Karpas-422 (cell line): ENCODE measurements at regions not wholly inside any gene's neighbourhood (a gene's known extent, or its start where the extent isn't known, plus 50 kb on each side); places are given as distances from the start of the nearest gene placed in this dataset.

Source experiments
- DNase-seq: peaks from one replicate; pipeline ENCODE4 v3.0.0-alpha.2; 2015
- H2AFZ ChIP-seq: fragments of 200-600 bp; sonication (generic); 2 replicates; pipeline ENCODE4 v1.6.1; 2014; ENCODE audit warnings: antibody characterized with exemption, low read length, mixed read lengths
- H3K27ac ChIP-seq: fragments of 200-600 bp; sonication (generic); 2 replicates; pipeline ENCODE4 v1.5.1; 2014; ENCODE audit warnings: mild to moderate bottlenecking, low read length, moderate library complexity
- H3K27me3 ChIP-seq: fragments of 200-600 bp; sonication (generic); 2 replicates; pipeline ENCODE4 v1.6.1; 2014; ENCODE audit warnings: low read length, mixed read lengths
- H3K36me3 ChIP-seq: fragments of 200-600 bp; sonication (generic); 2 replicates; pipeline ENCODE4 v1.6.1; 2014; ENCODE audit warnings: low read length, mixed read lengths; ENCODE audit not compliant: insufficient read depth
- H3K4me1 ChIP-seq: fragments of 200-600 bp; sonication (generic); 2 replicates; pipeline ENCODE4 v1.6.1; 2014; ENCODE audit warnings: mild to moderate bottlenecking, low read length, mixed read lengths
- H3K4me2 ChIP-seq: fragments of 200-600 bp; sonication (generic); 2 replicates; pipeline ENCODE4 v1.6.1; 2014; ENCODE audit warnings: low read length, low read depth, mild to moderate bottlenecking; ENCODE audit not compliant: poor library complexity, severe bottlenecking
- H3K4me3 ChIP-seq: fragments of 200-600 bp; sonication (generic); 2 replicates; pipeline ENCODE4 v1.5.1; 2014; ENCODE audit warnings: mild to moderate bottlenecking, antibody characterized with exemption, low read length, mixed read lengths
- H3K79me2 ChIP-seq: fragments of 200-600 bp; sonication (generic); 2 replicates; pipeline ENCODE4 v1.6.1; 2014; ENCODE audit warnings: mild to moderate bottlenecking, low read length, mixed read lengths
- H3K9ac ChIP-seq: fragments of 200-600 bp; sonication (generic); 2 replicates; pipeline ENCODE4 v1.6.0; 2014; ENCODE audit warnings: low read length
- H3K9me2 ChIP-seq: fragments of 200-600 bp; sonication (generic), shearing (Covaris generic); replicated peaks from 2 replicates; pipeline ENCODE4 v1.6.0; 2014; ENCODE audit warnings: mild to moderate bottlenecking, low read length, moderate library complexity; ENCODE audit not compliant: insufficient read depth
- H3K9me3 ChIP-seq: fragments of 300-700, 200-600 bp; sonication (generic); 2 replicates; pipeline ENCODE4 v1.6.1; 2014; ENCODE audit warnings: low read length, mixed read lengths
- H4K20me1 ChIP-seq: fragments of 200-600 bp; sonication (generic); 2 replicates; pipeline ENCODE4 v1.6.1; 2014; ENCODE audit warnings: mild to moderate bottlenecking, antibody characterized with exemption, low read length, low read depth; ENCODE audit not compliant: insufficient read depth

GRCh38 chr9:3578786-3579185, 53.0 kb upstream of the RFX3 start:
- H3K9me2 ChIP-seq = no peaks in the 10 kb centered on the region
- H3K79me2 ChIP-seq = no peaks in the 10 kb centered on the region
- H3K27ac ChIP-seq = no peak overlapping the region
- peaks cover 4% of the 10 kb centered on the region; the same call in 1 of the 2 replicates for H3K9me3 ChIP-seq
- no peaks in the 10 kb centered on the region for H3K27me3 ChIP-seq
- H4K20me1 ChIP-seq = no peaks in the 10 kb centered on the region
- no peak overlapping the region for H3K4me2 ChIP-seq
- DNase-seq = no peak
- no peak overlapping the region for H3K9ac ChIP-seq
- no peak overlapping the region for H2AFZ ChIP-seq
- H3K4me3 ChIP-seq = no peak overlapping the region
- H3K4me1 ChIP-seq = no peaks in the 10 kb centered on the region
- H3K36me3 ChIP-seq = no peaks in the 10 kb centered on the region; the same call in 1 of the 2 replicates

GRCh38 chr9:3576328-3576727, 50.5 kb upstream of the RFX3 start:
- H3K27ac ChIP-seq = no peak overlapping the region
- H3K36me3 ChIP-seq = no peaks in the 10 kb centered on the region
- H3K4me1 ChIP-seq = no peaks in the 10 kb centered on the region
- no peaks in the 10 kb centered on the region for H4K20me1 ChIP-seq
- H3K9me2 ChIP-seq = no peaks in the 10 kb centered on the region
- no peak overlapping the region for H2AFZ ChIP-seq
- no peak overlapping the region for H3K4me3 ChIP-seq
- H3K4me2 ChIP-seq = no peak overlapping the region
- H3K9me3 ChIP-seq = no peaks in the 10 kb centered on the region
- no peaks in the 10 kb centered on the region for H3K79me2 ChIP-seq
- H3K9ac ChIP-seq = no peak overlapping the region
- no peak for DNase-seq
- no peaks in the 10 kb centered on the region for H3K27me3 ChIP-seq

DNA sequence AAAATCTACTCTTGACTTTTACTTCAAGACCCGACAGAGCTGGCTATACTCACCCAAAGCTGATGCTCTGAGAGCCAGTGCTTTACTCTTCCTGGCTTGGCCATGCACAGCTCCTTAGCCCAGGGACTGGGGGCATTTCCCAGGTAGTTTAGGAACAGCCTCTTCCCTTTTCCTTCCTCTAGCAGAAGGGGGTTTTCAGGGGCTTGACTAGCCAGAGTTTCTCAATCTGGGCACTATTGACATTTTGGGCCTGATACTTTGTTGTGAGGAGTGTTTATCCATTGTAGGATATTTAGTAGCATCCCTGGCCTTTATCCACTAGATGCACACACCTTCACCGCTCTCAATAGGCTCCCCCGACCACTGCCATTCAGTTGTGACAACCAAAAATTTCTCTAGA, 50.0 kb upstream of the RFX3 start:
- Histone ChIP-seq H4K20me1 (no peaks in the 10 kb centered on the region), H3K9me2 (no peaks in the 10 kb centered on the region), H3K27me3 (no peaks in the 10 kb centered on the region), H3K4me1 (no peaks in the 10 kb centered on the region), H3K9me3 (no peaks in the 10 kb centered on the region), H3K9ac (no peak overlapping the region), H3K4me2 (no peak overlapping the region), H3K79me2 (no peaks in the 10 kb centered on the region), H3K36me3 (no peaks in the 10 kb centered on the region), H3K27ac (no peak overlapping the region), H3K4me3 (no peak overlapping the region), H2AFZ (no peak overlapping the region)
- DNase-seq = no peak
